ENCODE measurements at regions not wholly inside any gene's neighbourhood (a gene's known extent, or its start where the extent isn't known, plus 50 kb on each side); places are given as distances from the start of the nearest gene placed in this dataset.

- Histone ChIP-seq H3K36me3 (ENCODE audit: control insufficient read depth, insufficient read depth, low read length) (no peaks in the 10 kb centered on the region), H3K27me3 (replicated peaks; ENCODE audit: control insufficient read depth, insufficient read depth, low read length) (no peaks in the 10 kb centered on the region), H3K4me3 (replicated peaks; ENCODE audit: low read depth, low read length) (no peak overlapping the region)
- DNase-seq (ENCODE audit: extremely low read depth, insufficient read length) = no peak
- TF ChIP-seq CTCF (IDR thresholded peaks at IDR 0.05; ENCODE audit: insufficient read depth, low read length, poor library complexity, severe bottlenecking) = no peak
These were observed 496.9 kb downstream of the AGTPBP1 start for GRCh38 chr9:85244856-85245255.

- no peak overlapping the region for H3K4me3 ChIP-seq (replicated peaks; ENCODE audit: low read depth, low read length)
- H3K36me3 ChIP-seq (ENCODE audit: control insufficient read depth, insufficient read depth, low read length) = no peaks in the 10 kb centered on the region
- no peak for TF ChIP-seq CTCF (IDR thresholded peaks at IDR 0.05; ENCODE audit: insufficient read depth, low read length, poor library complexity, severe bottlenecking)
- H3K27me3 ChIP-seq (replicated peaks; ENCODE audit: control insufficient read depth, insufficient read depth, low read length) = no peaks in the 10 kb centered on the region
- no peak for DNase-seq (ENCODE audit: extremely low read depth, insufficient read length)
These were observed 497.8 kb downstream of the AGTPBP1 start for GRCh38 chr9:85243977-85244376.

DNA sequence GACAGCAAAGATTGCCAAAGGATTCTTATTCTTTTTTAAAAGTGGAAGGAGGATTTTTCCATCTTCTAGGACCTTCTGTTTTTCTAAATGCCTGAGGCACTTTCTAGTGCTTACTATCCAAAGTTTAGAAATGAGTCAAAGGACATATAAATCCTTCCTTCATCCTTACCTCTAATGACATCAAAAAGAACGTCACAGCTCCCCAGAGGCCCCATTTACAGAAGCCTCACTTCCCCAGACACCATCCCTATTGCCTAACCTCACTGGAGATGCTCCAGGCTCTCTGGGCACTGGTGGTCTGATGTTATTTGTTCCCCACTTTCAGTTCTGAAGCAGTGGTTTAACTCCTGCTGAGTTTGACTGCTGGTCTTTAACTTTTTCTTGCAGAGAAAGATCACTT, 504.3 kb downstream of the AGTPBP1 start:
- Histone ChIP-seq H3K4me3 (replicated peaks; ENCODE audit: low read depth, low read length) (no peak overlapping the region), H3K36me3 (ENCODE audit: control insufficient read depth, insufficient read depth, low read length) (no peaks in the 10 kb centered on the region), H3K27me3 (replicated peaks; ENCODE audit: control insufficient read depth, insufficient read depth, low read length) (no peaks in the 10 kb centered on the region)
- DNase-seq (ENCODE audit: extremely low read depth, insufficient read length) = no peak
- no peak for TF ChIP-seq CTCF (IDR thresholded peaks at IDR 0.05; ENCODE audit: insufficient read depth, low read length, poor library complexity, severe bottlenecking)

DNA sequence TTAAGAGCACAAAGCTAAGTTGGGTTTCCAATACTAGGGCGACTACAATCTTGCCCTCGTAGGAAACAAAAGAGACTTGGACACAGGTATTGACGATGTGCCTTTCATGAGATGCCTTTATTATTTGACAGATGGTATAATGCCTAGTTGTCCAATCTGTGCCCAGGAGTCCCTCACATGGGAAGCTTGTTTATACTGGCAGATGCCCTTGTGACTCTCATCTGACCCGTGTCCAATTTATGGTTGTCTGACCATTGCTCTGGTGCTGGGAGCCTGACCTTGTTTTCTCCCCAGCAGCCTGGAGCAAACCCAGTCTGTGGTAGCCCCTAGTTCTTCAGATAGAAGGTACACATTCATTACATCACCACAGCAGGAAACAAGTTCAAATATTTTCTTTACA, 511.7 kb downstream of the AGTPBP1 start:
- no peaks in the 10 kb centered on the region for H3K36me3 ChIP-seq (ENCODE audit: control insufficient read depth, insufficient read depth, low read length)
- H3K4me3 ChIP-seq (replicated peaks; ENCODE audit: low read depth, low read length) = no peak overlapping the region
- TF ChIP-seq CTCF (IDR thresholded peaks at IDR 0.05; ENCODE audit: insufficient read depth, low read length, poor library complexity, severe bottlenecking) = no peak
- DNase-seq (ENCODE audit: extremely low read depth, insufficient read length) = no peak
- no peaks in the 10 kb centered on the region; the same call in none of the 2 replicates for H3K27me3 ChIP-seq (replicated peaks; ENCODE audit: control insufficient read depth, insufficient read depth, low read length)

DNA sequence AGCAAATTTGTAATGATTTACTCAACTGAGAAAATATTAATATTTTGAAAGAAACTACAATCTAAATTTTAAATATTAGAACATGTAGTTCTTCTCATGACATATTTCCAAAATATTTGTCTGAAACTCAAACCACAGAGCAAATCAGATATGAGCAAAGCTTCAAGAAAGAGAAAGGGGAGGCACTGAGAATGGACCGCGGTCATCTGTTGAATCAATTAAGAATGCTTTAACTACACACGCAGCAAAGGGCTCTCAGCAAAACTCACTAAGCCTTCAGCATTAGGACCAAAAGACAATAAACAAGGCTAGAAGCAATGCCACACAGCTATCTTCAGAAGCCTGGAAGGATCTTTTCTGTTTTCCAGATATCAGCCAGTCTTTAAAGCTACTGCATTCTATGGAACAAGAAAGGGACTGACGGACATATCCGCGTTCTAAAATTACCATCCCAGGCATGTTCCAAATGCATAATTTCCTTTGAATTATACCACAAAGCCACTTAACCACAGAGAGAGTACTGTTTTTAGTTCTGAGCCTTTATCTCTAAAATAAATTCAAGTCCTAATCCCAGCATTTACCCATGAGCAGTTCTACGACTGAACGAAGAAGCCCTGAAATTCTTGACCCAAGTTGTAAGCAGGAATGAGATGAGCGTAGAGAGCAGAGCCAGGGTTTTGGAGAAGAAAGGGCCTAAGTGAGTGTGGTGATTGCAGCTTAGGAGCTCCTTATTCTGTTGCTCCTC, 513.5 kb downstream of the AGTPBP1 start:
- no peak for DNase-seq (ENCODE audit: extremely low read depth, insufficient read length)
- TF ChIP-seq CTCF (IDR thresholded peaks at IDR 0.05; ENCODE audit: insufficient read depth, low read length, poor library complexity, severe bottlenecking) = no peak
- Histone ChIP-seq H3K4me3 (replicated peaks; ENCODE audit: low read depth, low read length) (no peak overlapping the region), H3K36me3 (ENCODE audit: control insufficient read depth, insufficient read depth, low read length) (no peaks in the 10 kb centered on the region), H3K27me3 (replicated peaks; ENCODE audit: control insufficient read depth, insufficient read depth, low read length) (no peaks in the 10 kb centered on the region; the same call in none of the 2 replicates)
